ENCODE measurements at regions not wholly inside any gene's neighbourhood (a gene's known extent, or its start where the extent isn't known, plus 50 kb on each side); places are given as distances from the start of the nearest gene placed in this dataset.

GRCh38 chr14:65853407-65853955 lies 441.0 kb downstream of the FUT8 start:
- H3K4me3 ChIP-seq (ENCODE audit: low read length): no peak overlapping the region
- no peak for TF ChIP-seq CTCF (IDR thresholded peaks at IDR 0.05; ENCODE audit: insufficient read depth, low read depth, low read length, missing control alignments)
- no peak for DNase-seq (ENCODE audit: low read depth)

- no peak for DNase-seq (ENCODE audit: low read depth)
- TF ChIP-seq CTCF (IDR thresholded peaks at IDR 0.05; ENCODE audit: insufficient read depth, low read depth, low read length, missing control alignments): no peak
- H3K4me3 ChIP-seq (ENCODE audit: low read length): no peak overlapping the region
These were observed 441.7 kb downstream of the FUT8 start for GRCh38 chr14:65854215-65854614.

GRCh38 chr14:65860956-65861611 lies 448.6 kb downstream of the FUT8 start:
- no peak for DNase-seq (ENCODE audit: low read depth)
- TF ChIP-seq CTCF (IDR thresholded peaks at IDR 0.05; ENCODE audit: insufficient read depth, low read depth, low read length, missing control alignments): no peak
- no peak overlapping the region for H3K4me3 ChIP-seq (ENCODE audit: low read length)

- TF ChIP-seq CTCF (IDR thresholded peaks at IDR 0.05; ENCODE audit: insufficient read depth, low read depth, low read length, missing control alignments): no peak
- no peak overlapping the region for H3K4me3 ChIP-seq (ENCODE audit: low read length)
- DNase-seq (ENCODE audit: low read depth): no peak
These were observed 452.0 kb downstream of the FUT8 start for GRCh38 chr14:65864549-65864948.

GRCh38 chr14:65864984-65865383 lies 452.5 kb downstream of the FUT8 start:
- TF ChIP-seq CTCF (IDR thresholded peaks at IDR 0.05; ENCODE audit: insufficient read depth, low read depth, low read length, missing control alignments): no peak
- no peak overlapping the region for H3K4me3 ChIP-seq (ENCODE audit: low read length)
- DNase-seq (ENCODE audit: low read depth): no peak

GRCh38 chr14:65866448-65866847 lies 453.9 kb downstream of the FUT8 start:
- no peak for TF ChIP-seq CTCF (IDR thresholded peaks at IDR 0.05; ENCODE audit: insufficient read depth, low read depth, low read length, missing control alignments)
- H3K4me3 ChIP-seq (ENCODE audit: low read length): no peak overlapping the region
- DNase-seq (ENCODE audit: low read depth): no peak

GRCh38 chr14:65866886-65867285 lies 454.4 kb downstream of the FUT8 start:
- TF ChIP-seq CTCF (IDR thresholded peaks at IDR 0.05; ENCODE audit: insufficient read depth, low read depth, low read length, missing control alignments): no peak
- H3K4me3 ChIP-seq (ENCODE audit: low read length): no peak overlapping the region
- no peak for DNase-seq (ENCODE audit: low read depth)

All from epithelial cell of esophagus (primary cell).